Neural cell (in vitro differentiated cells): ENCODE measurements at regions not wholly inside any gene's neighbourhood (a gene's known extent, or its start where the extent isn't known, plus 50 kb on each side); places are given as distances from the start of the nearest gene placed in this dataset.
"Not testable (repeated sequence)": the region's sequence is repeated elsewhere in the genome, so short reads cannot be mapped to it uniquely, and the experiment has no call there.

Experiments
- H2AFZ ChIP-seq: fragments of 200-600, 300-800 bp; sonication (generic), shearing (Covaris generic); 2 replicates; pipeline ENCODE4 v1.6.0; 2014; ENCODE audit warnings: low read depth, mild to moderate bottlenecking, antibody characterized with exemption, low read length, moderate library complexity
- H3F3A ChIP-seq: fragments of 200-600 bp; shearing (Covaris generic); 2 replicates; pipeline ENCODE4 v1.6.1; 2016; ENCODE audit warnings: mild to moderate bottlenecking, moderate library complexity, mixed read lengths, antibody characterized with exemption, low read length; ENCODE audit not compliant: insufficient read depth, poor library complexity, severe bottlenecking
- H3K27ac ChIP-seq: fragments of 200-600, 300-800 bp; sonication (generic), shearing (Covaris generic); 2 replicates; pipeline ENCODE4 v1.5.1; 2014; ENCODE audit warnings: mild to moderate bottlenecking, low read length, moderate library complexity
- H3K27me3 ChIP-seq: fragments of 300-800, 200-600 bp; sonication (generic), shearing (Covaris generic); 2 replicates; pipeline ENCODE4 v1.6.0; 2014; ENCODE audit warnings: mild to moderate bottlenecking, low read depth, low read length, moderate library complexity; ENCODE audit not compliant: insufficient read depth
- H3K36me3 ChIP-seq: fragments of 300-800, 200-600 bp; sonication (generic), shearing (Covaris generic); 2 replicates; pipeline ENCODE4 v1.5.1; 2014; ENCODE audit warnings: mild to moderate bottlenecking, antibody characterized with exemption, low read length, moderate library complexity; ENCODE audit not compliant: insufficient read depth
- H3K4me2 ChIP-seq: fragments of 300-800, 200-600 bp; sonication (generic), shearing (Covaris generic); 2 replicates; pipeline ENCODE4 v1.6.0; 2014; ENCODE audit warnings: mild to moderate bottlenecking, low read length
- H3K4me3 ChIP-seq: fragments of 300-800, 200-600 bp; sonication (generic), shearing (Covaris generic); 2 replicates; pipeline ENCODE4 v1.5.1; 2014; ENCODE audit warnings: mild to moderate bottlenecking, low read length, moderate library complexity
- H3K79me2 ChIP-seq: fragments of 200-600 bp; shearing (Covaris generic); replicated peaks from 2 replicates; pipeline ENCODE4 v1.6.0; 2014; ENCODE audit warnings: mild to moderate bottlenecking, low read length, moderate library complexity; ENCODE audit not compliant: insufficient read depth
- H3K9ac ChIP-seq: fragments of 300-800, 200-600 bp; sonication (generic), shearing (Covaris generic); 2 replicates; pipeline ENCODE4 v1.6.1; 2016; ENCODE audit warnings: mild to moderate bottlenecking, low read length, mixed read lengths
- H3K9me2 ChIP-seq: fragments of 200-600 bp; shearing (Covaris generic); 2 replicates; pipeline ENCODE4 v1.6.1; 2016; ENCODE audit warnings: mild to moderate bottlenecking, low read length, mixed read lengths; ENCODE audit not compliant: insufficient read depth
- H3K9me3 ChIP-seq: fragments of 200-600, 300-800 bp; sonication (generic), shearing (Covaris generic); 2 replicates; pipeline ENCODE4 v1.6.1; 2016; ENCODE audit warnings: mild to moderate bottlenecking, mixed run types, low read length, moderate library complexity, mixed read lengths
- H4K20me1 ChIP-seq: fragments of 200-600 bp; shearing (Covaris generic); 2 replicates; pipeline ENCODE4 v1.6.1; 2016; ENCODE audit warnings: mild to moderate bottlenecking, mixed run types; ENCODE audit not compliant: insufficient read depth
- CTCF ChIP-seq: fragments of 450-650 bp; IDR thresholded peaks from 2 replicates; pipeline ENCODE4 v1.5.1; 2014; ENCODE audit warnings: antibody characterized with exemption, mild to moderate bottlenecking, moderate library complexity; ENCODE audit not compliant: poor library complexity, severe bottlenecking
- EP300 ChIP-seq: fragments of 450-650 bp; conservative IDR thresholded peaks from 2 replicates; pipeline ENCODE4 v1.6.1; 2014; ENCODE audit warnings: antibody characterized with exemption, mild to moderate bottlenecking, moderate library complexity; ENCODE audit not compliant: poor library complexity, severe bottlenecking
- EZH2 ChIP-seq: fragments of 200-600, 300-800 bp; shearing (Covaris generic), sonication (generic); IDR thresholded peaks from 2 replicates; pipeline ENCODE4 v1.6.1; 2014; ENCODE audit warnings: antibody characterized with exemption, low read length, borderline replicate concordance, mild to moderate bottlenecking; ENCODE audit not compliant: insufficient read depth, poor library complexity, severe bottlenecking
- MXI1 ChIP-seq: fragments of 450-650 bp; conservative IDR thresholded peaks from 2 replicates; pipeline ENCODE4 v1.6.1; 2014; ENCODE audit warnings: antibody characterized with exemption, mild to moderate bottlenecking; ENCODE audit not compliant: poor library complexity, severe bottlenecking
- POLR2AphosphoS5 ChIP-seq: IDR thresholded peaks from 2 replicates; pipeline ENCODE4 v1.6.1; 2012
- REST ChIP-seq: IDR thresholded peaks from 2 replicates; pipeline ENCODE4 v1.6.1; 2012; ENCODE audit warnings: borderline replicate concordance
- SMC3 ChIP-seq: fragments of 450-650 bp; conservative IDR thresholded peaks from 2 replicates; pipeline ENCODE4 v1.6.1; 2014; ENCODE audit warnings: antibody characterized with exemption, mild to moderate bottlenecking, moderate library complexity; ENCODE audit not compliant: poor library complexity

- no peaks in the 10 kb centered on the region for H3K79me2 ChIP-seq
- no peak for TF ChIP-seq EP300
- no peaks in the 10 kb centered on the region for H4K20me1 ChIP-seq
- H3K9me3 ChIP-seq: no peaks in the 10 kb centered on the region
- no peaks in the 10 kb centered on the region for H3K36me3 ChIP-seq
- no peak overlapping the region for H2AFZ ChIP-seq
- no peak overlapping the region for H3K4me3 ChIP-seq
- H3K9ac ChIP-seq: no peak overlapping the region
- H3K27me3 ChIP-seq: no peaks in the 10 kb centered on the region
- no peak overlapping the region for H3K4me2 ChIP-seq
- H3K27ac ChIP-seq: no peak overlapping the region
- H3K9me2 ChIP-seq: no peaks in the 10 kb centered on the region
- H3F3A ChIP-seq: no peaks in the 10 kb centered on the region
Measured at GRCh38 chr3:162702768-162703385, 1206.3 kb downstream of the OTOL1 start.

GRCh38 chr3:162704238-162704637 is 1207.6 kb downstream of the OTOL1 start:
- no peak overlapping the region for H3K4me3 ChIP-seq
- no peaks in the 10 kb centered on the region for H3K9me3 ChIP-seq
- no peak overlapping the region for H3K9ac ChIP-seq
- no peaks in the 10 kb centered on the region for H3K79me2 ChIP-seq
- H2AFZ ChIP-seq: no peak overlapping the region
- no peaks in the 10 kb centered on the region for H3F3A ChIP-seq
- H3K27ac ChIP-seq: no peak overlapping the region
- H3K4me2 ChIP-seq: no peak overlapping the region
- no peaks in the 10 kb centered on the region for H3K36me3 ChIP-seq
- H3K9me2 ChIP-seq: no peaks in the 10 kb centered on the region
- no peaks in the 10 kb centered on the region for H4K20me1 ChIP-seq
- TF ChIP-seq MXI1 (no peak), EP300 (peak; percentile 54), SMC3 (no peak), EZH2 (no peak), CTCF (no peak), POLR2AphosphoS5 (peak; percentile 31), REST (no peak)
- H3K27me3 ChIP-seq: no peaks in the 10 kb centered on the region

GRCh38 chr3:162704799-162705385 is 1208.3 kb downstream of the OTOL1 start:
- Histone ChIP-seq H3K4me2 (no peak overlapping the region), H3K36me3 (no peaks in the 10 kb centered on the region), H3K9me3 (no peaks in the 10 kb centered on the region), H3K9ac (no peak overlapping the region), H3K27ac (no peak overlapping the region), H3F3A (no peaks in the 10 kb centered on the region), H3K9me2 (no peaks in the 10 kb centered on the region), H4K20me1 (no peaks in the 10 kb centered on the region), H2AFZ (no peak overlapping the region), H3K27me3 (no peaks in the 10 kb centered on the region), H3K79me2 (no peaks in the 10 kb centered on the region), H3K4me3 (no peak overlapping the region)
- TF ChIP-seq SMC3: no peak

- H3K4me2 ChIP-seq, H3K9me2 ChIP-seq, H4K20me1 ChIP-seq, H3K27me3 ChIP-seq, H3K79me2 ChIP-seq, H2AFZ ChIP-seq, H3K9ac ChIP-seq, H3K9me3 ChIP-seq, H3K27ac ChIP-seq, H3K36me3 ChIP-seq, H3K4me3 ChIP-seq, H3F3A ChIP-seq: not testable (repeated sequence)
Measured at GRCh38 chr3:162708394-162708793, 1211.8 kb downstream of the OTOL1 start.

GRCh38 chr3:162708942-162709706 is 1212.5 kb downstream of the OTOL1 start:
- H2AFZ ChIP-seq, H3K27me3 ChIP-seq, H3F3A ChIP-seq, H3K9ac ChIP-seq, H3K36me3 ChIP-seq, H3K4me2 ChIP-seq, H3K9me3 ChIP-seq, H3K27ac ChIP-seq, H3K4me3 ChIP-seq, H3K9me2 ChIP-seq, H4K20me1 ChIP-seq, H3K79me2 ChIP-seq: not testable (repeated sequence)
